Nephron progenitor cell (in vitro differentiated cells): ENCODE measurements at regions not wholly inside any gene's neighbourhood (a gene's known extent, or its start where the extent isn't known, plus 50 kb on each side); places are given as distances from the start of the nearest gene placed in this dataset.
A peak's percentile ranks its signal among the peaks of the same experiment; 100 is the strongest.

Experiments used
- DNase-seq: peaks from one replicate; pipeline ENCODE4 v3.0.0; 2021
- H3K27ac Mint-ChIP-seq: 2 replicates; pipeline ENCODE4 v1.8.0; 2021; ENCODE audit warnings: mild to moderate bottlenecking, moderate library complexity, mixed read lengths
- H3K27me3 Mint-ChIP-seq: 2 replicates; pipeline ENCODE4 v1.8.0; 2021; ENCODE audit warnings: mild to moderate bottlenecking, low read depth, mixed read lengths; ENCODE audit not compliant: poor library complexity
- H3K36me3 Mint-ChIP-seq: 2 replicates; pipeline ENCODE4 v1.8.0; 2021; ENCODE audit warnings: low read depth, mixed read lengths
- H3K4me1 Mint-ChIP-seq: 2 replicates; pipeline ENCODE4 v1.8.0; 2021; ENCODE audit warnings: mixed read lengths
- H3K4me3 Mint-ChIP-seq: 2 replicates; pipeline ENCODE4 v1.8.0; 2021; ENCODE audit warnings: mild to moderate bottlenecking, moderate library complexity, mixed read lengths
- H3K9me3 Mint-ChIP-seq: 2 replicates; pipeline ENCODE4 v1.8.0; 2021; ENCODE audit warnings: mild to moderate bottlenecking, moderate library complexity, mixed read lengths
- TF ChIP-seq, protein P1 (sequence below): fragments of 200-600 bp; sonication (generic); IDR thresholded peaks from 2 replicates; pipeline ENCODE4 v1.5.0; 2021; ENCODE audit warnings: antibody characterized with exemption

DNA sequence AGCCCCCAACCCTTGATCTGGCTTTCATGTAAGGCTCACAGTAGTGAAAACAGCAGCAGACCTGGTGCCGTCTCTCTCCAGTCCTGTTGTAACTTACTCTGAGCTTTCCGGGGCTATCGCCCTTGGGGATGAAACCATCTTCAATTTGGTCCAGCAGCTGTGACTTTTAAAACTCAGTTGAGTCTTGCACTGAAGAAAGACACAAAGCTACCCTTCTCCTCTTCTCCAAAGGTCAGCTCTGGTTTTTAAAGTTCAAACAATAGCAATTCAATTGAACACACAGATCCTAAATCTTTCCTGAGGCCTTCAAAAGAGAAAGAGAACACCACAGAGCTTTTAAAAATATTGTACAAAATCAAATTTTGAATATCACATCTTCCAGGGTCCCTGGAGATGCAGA lies 83.5 kb downstream of the SNX5 start:
- peak overlapping the region; percentile 2 for H3K27ac Mint-ChIP-seq
- TF ChIP-seq, protein P1, sequence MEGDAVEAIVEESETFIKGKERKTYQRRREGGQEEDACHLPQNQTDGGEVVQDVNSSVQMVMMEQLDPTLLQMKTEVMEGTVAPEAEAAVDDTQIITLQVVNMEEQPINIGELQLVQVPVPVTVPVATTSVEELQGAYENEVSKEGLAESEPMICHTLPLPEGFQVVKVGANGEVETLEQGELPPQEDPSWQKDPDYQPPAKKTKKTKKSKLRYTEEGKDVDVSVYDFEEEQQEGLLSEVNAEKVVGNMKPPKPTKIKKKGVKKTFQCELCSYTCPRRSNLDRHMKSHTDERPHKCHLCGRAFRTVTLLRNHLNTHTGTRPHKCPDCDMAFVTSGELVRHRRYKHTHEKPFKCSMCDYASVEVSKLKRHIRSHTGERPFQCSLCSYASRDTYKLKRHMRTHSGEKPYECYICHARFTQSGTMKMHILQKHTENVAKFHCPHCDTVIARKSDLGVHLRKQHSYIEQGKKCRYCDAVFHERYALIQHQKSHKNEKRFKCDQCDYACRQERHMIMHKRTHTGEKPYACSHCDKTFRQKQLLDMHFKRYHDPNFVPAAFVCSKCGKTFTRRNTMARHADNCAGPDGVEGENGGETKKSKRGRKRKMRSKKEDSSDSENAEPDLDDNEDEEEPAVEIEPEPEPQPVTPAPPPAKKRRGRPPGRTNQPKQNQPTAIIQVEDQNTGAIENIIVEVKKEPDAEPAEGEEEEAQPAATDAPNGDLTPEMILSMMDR: no peak
- H3K36me3 Mint-ChIP-seq: peaks cover 8% of the 10 kb centered on the region
- DNase-seq: no peak
- peaks cover 20% of the 10 kb centered on the region for H3K9me3 Mint-ChIP-seq
- H3K27me3 Mint-ChIP-seq: peaks cover 13% of the 10 kb centered on the region
- H3K4me3 Mint-ChIP-seq: no peak overlapping the region
- H3K4me1 Mint-ChIP-seq: peaks cover 51% of the 10 kb centered on the region

DNA sequence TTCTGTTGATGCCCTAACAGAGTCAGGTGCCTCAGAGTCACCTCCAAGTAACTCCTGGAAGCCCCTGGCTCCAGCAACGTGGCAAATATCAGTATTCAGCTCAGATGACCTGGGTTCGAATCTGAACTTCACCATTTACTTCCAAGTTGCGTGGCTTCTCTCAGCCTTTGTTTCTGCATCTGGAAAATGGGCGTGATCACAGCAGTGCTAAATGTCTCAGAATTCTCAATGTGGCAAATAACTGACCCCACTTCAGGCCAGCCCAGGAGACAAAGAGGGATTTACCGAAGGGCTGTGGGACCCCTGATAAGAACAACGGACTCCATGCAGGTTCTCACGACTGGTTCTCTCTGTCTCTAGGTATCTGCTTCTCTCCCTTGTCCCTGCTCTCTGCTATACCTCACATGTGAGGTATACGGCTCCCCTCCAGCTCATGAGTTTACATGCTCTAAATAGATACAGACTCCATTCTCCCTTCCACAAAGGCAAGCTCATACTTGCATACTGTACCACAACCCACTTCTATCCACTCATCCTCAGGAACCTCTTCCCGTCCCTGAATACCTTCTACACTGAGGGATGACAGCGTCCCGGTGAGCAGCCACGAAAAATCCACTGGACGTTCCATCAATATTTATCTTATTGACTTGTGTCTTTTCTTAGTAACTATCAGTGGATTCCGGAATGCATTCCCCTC lies 84.1 kb downstream of the SNX5 start:
- H3K27me3 Mint-ChIP-seq: peaks cover 8% of the 10 kb centered on the region
- DNase-seq: no peak
- peak overlapping the region; percentile 12 for H3K27ac Mint-ChIP-seq
- TF ChIP-seq, protein P1: no peak
- no peak overlapping the region for H3K4me3 Mint-ChIP-seq
- peaks cover 3% of the 10 kb centered on the region for H3K36me3 Mint-ChIP-seq
- H3K9me3 Mint-ChIP-seq: peaks cover 14% of the 10 kb centered on the region
- H3K4me1 Mint-ChIP-seq: peaks cover 51% of the 10 kb centered on the region

DNA sequence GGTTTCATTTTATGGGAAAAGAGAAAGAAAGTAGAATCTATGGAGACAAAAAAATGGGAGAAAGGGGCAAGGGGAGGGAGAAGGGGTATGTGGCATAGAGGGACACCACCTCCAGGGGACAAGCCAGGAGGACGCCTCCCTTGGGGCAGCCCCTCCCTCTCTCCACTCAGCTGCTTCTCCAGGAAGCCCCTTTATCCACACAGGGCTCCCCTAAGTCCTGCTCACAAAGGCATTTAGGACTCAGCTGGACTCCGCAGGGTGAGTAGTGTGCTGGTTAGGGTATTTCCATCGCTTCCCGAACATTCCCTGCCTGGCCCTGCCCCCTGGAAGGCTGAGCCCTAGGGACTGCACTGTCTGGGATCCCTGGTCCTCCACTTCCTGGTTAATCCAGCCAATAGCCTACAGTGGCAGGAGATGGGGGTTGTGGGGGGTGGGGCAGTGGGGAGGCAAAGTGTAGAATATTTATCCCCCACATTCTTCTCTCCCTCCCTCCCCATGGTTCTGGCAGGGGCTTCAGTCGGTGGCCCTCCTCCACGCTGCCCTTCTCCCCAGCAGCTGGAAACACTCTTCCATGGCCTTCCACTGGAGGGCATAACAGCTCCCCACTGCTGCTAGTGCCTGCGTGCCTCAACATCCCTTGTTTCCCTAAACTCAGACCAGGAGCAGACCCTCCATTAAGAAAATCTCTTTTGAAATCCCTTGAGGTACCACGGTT lies 84.8 kb downstream of the SNX5 start:
- no peaks in the 10 kb centered on the region for H3K36me3 Mint-ChIP-seq
- no peak overlapping the region for H3K4me3 Mint-ChIP-seq
- H3K27me3 Mint-ChIP-seq: peaks cover 9% of the 10 kb centered on the region
- peaks cover 7% of the 10 kb centered on the region for H3K9me3 Mint-ChIP-seq
- TF ChIP-seq, protein P1: no peak
- H3K4me1 Mint-ChIP-seq: peaks cover 56% of the 10 kb centered on the region
- H3K27ac Mint-ChIP-seq: no peak overlapping the region
- DNase-seq: no peak

DNA sequence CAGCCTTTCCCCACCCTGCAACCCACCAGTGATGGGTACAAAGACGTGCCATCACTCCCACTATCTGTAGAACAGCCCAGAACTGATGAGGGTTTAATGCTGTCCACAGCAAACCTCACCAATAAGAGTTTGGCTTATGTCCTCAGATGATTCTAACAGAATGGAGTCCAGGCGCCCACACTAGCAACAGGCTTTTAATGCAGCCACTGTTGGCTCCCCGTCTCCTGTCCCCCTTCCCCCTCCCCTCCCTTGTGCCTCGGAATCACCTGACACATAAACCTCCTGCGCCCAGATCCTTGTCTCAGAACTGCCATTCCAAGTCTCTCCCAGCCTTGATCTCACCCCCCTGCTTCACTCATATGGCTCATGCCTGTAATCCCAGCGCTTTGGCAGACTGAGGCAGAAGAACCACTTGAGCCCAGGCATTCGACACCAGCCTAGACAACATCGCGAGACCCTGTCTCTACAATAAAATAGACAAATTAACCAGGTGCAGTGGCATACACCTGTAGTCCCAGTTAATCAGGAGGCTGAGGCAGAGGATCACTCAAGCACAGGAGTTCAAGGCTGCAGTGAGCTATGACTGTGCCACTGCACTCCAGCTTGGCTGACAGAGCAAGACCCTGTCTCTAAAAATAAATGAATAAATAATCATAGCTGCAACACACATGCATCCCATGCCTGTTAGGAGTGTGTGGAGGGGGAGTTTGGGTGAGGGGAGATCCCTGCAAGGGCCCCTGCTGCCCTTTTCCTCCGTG lies 85.6 kb downstream of the SNX5 start:
- Mint-ChIP-seq H3K36me3 (no peaks in the 10 kb centered on the region), H3K4me1 (peaks cover 62% of the 10 kb centered on the region), H3K27ac (peak overlapping the region; percentile 48), H3K4me3 (no peak overlapping the region), H3K27me3 (peaks cover 12% of the 10 kb centered on the region), H3K9me3 (no peaks in the 10 kb centered on the region)
- no peak for DNase-seq
- TF ChIP-seq, protein P1: no peak

DNA sequence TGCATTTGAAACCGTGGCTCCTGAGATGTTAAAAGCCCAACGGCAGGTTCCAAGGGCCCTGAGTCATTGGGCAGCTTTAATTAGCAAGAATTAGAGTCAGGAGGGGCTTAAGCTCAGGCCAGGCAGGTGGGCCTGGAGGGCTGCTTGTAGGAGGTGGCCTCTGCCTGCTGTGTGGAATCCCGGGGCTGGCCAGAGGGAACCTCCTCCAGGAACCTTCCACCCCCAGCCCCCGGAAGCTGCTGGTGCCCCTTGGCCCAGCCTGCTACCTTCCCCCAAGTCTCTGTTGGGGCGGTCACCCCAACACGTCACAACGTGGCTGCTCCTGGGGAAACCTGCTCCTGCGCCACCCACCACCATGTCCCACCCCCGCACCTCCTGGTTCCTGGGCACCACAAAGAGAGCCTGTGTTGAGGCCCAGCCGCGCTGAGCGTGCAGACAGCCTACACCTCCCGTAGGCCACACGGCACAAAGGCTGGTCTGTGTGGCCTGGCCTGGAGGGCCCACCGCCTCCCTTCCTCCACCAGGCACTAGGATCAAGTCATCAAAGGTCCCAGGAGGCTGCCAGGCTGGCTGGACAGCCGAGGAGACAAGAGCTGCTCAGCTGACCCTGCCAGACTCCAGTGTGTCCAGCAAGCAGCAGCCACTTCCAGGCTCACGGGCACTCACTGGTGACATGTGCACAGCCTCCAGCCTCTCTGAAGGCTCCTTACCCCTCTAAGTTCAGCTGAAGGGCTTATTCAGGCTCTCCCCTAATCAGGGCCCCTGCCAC lies 86.3 kb downstream of the SNX5 start:
- TF ChIP-seq, protein P1: no peak
- no peak for DNase-seq
- peaks cover 12% of the 10 kb centered on the region for H3K27me3 Mint-ChIP-seq
- H3K4me3 Mint-ChIP-seq: no peak overlapping the region
- peak overlapping the region; percentile 48 for H3K27ac Mint-ChIP-seq
- H3K9me3 Mint-ChIP-seq: no peaks in the 10 kb centered on the region
- peaks cover 62% of the 10 kb centered on the region for H3K4me1 Mint-ChIP-seq
- no peaks in the 10 kb centered on the region for H3K36me3 Mint-ChIP-seq
